ENCODE measurements at regions not wholly inside any gene's neighbourhood (a gene's known extent, or its start where the extent isn't known, plus 50 kb on each side); places are given as distances from the start of the nearest gene placed in this dataset.

- Histone ChIP-seq H4K20me1 (ENCODE audit: control insufficient read depth, insufficient read depth, insufficient read length) (no peaks in the 10 kb centered on the region), H3K79me1 (ENCODE audit: insufficient read depth, low read depth, low read length, poor library complexity, severe bottlenecking) (no peaks in the 10 kb centered on the region), H3K4me2 (ENCODE audit: insufficient read depth, insufficient read length, low read length) (no peak overlapping the region), H3K4me1 (ENCODE audit: insufficient read depth, low read length) (no peaks in the 10 kb centered on the region), H4K5ac (ENCODE audit: insufficient read length, low read depth, low read length) (no peak overlapping the region), H3K27me3 (ENCODE audit: insufficient read depth, low read length) (no peaks in the 10 kb centered on the region), H3K18ac (ENCODE audit: insufficient read length, low read depth, low read length) (no peak overlapping the region), H3T11ph (ENCODE audit: low read length) (no peak overlapping the region), H2BK20ac (ENCODE audit: low read depth, low read length, poor library complexity, severe bottlenecking) (no peak overlapping the region), H3K23ac (ENCODE audit: insufficient read length, low read depth, low read length) (no peak overlapping the region), H3K23me2 (ENCODE audit: insufficient read length, low read depth, low read length, poor library complexity, severe bottlenecking) (no peaks in the 10 kb centered on the region), H3K27ac (ENCODE audit: insufficient read length, low read depth, low read length) (no peak overlapping the region), H2BK120ac (ENCODE audit: low read depth, low read length, poor library complexity, severe bottlenecking) (no peak overlapping the region), H3K14ac (ENCODE audit: insufficient read depth, low read length) (no peak overlapping the region), H3K9ac (ENCODE audit: extremely low read depth, insufficient read length, low read length) (no peak overlapping the region), H2BK15ac (ENCODE audit: low read depth, low read length) (no peak overlapping the region), H3K79me2 (ENCODE audit: insufficient read depth, low read length) (no peaks in the 10 kb centered on the region), H2BK12ac (ENCODE audit: insufficient read length, low read depth, low read length) (no peak overlapping the region), H4K91ac (ENCODE audit: insufficient read length, low read depth, low read length) (no peak overlapping the region), H2BK5ac (ENCODE audit: insufficient read length, low read length) (no peak overlapping the region), H3K56ac (ENCODE audit: insufficient read length, low read depth, low read length) (no peak overlapping the region), H4K8ac (replicated peaks; ENCODE audit: insufficient read length, low read depth, low read length) (no peak overlapping the region), H3K4ac (ENCODE audit: low read depth, low read length) (no peak overlapping the region), H2AK5ac (ENCODE audit: insufficient read length, low read length) (no peak overlapping the region), H3K9me3 (ENCODE audit: control insufficient read depth, low read depth, low read length) (peaks cover 10% of the 10 kb centered on the region), H2AFZ (ENCODE audit: low read length) (no peak overlapping the region)
- WGBS (ENCODE audit: extremely low coverage, insufficient read length, low lambda C conversion rate), result no CpG with 5 or more reads among the region's 4 CpGs
- H3K9me3 Mint-ChIP-seq, result peaks cover 71 to 82% of the 10 kb centered on the region in 2 experiments
- peaks cover 67% of the 10 kb centered on the region for H3K27me3 Mint-ChIP-seq (ENCODE audit: low read depth)
- H3K36me3 Mint-ChIP-seq (ENCODE audit: insufficient read depth in 1 of 3, low read depth in 3 of 3), result peaks cover 0 to 6% (median 5%) of the 10 kb centered on the region in 3 experiments; a peak in 4 of 7 replicates
- no peak overlapping the region for H3K4me3 Mint-ChIP-seq
- H3K27ac Mint-ChIP-seq, result no peak overlapping the region; a peak in 1 of 7 replicates
- no peak for TF ChIP-seq CTCF (conservative IDR thresholded peaks at IDR 0.05)
- no peak for DNase-seq
- H3K4me1 Mint-ChIP-seq, result peaks cover 23 to 25% of the 10 kb centered on the region in 2 experiments
Observed at GRCh38 chrX:69395306-69395705, 108.8 kb upstream of the NALF2 start.
